Cardiac fibroblast (primary cell): ENCODE measurements at regions not wholly inside any gene's neighbourhood (a gene's known extent, or its start where the extent isn't known, plus 50 kb on each side); places are given as distances from the start of the nearest gene placed in this dataset.

ENCODE experiments used
- DNase-seq, 2 donors: peaks; one replicate each; pipeline versions ENCODE4 v3.0.0 to v3.0.0-alpha.2; 2010; ENCODE audit warnings: low read depth in 2 of 2
- H3K4me3 ChIP-seq, 2 donors: replicated peaks in 1 of 2; 1 replicate in 1 of 2; 2 replicates in 1 of 2; pipeline ENCODE4 v1.5.1; 2011; ENCODE audit warnings: low read depth in 2 of 2, low read length in 2 of 2, mild to moderate bottlenecking in 2 of 2, moderate library complexity in 1 of 2
- CTCF ChIP-seq: IDR thresholded peaks from one replicate; pipeline ENCODE4 v1.5.1; 2011; ENCODE audit warnings: low read depth, mild to moderate bottlenecking, low read length, inconsistent platforms

- no peak for TF ChIP-seq CTCF
- no peak overlapping the region for H3K4me3 ChIP-seq
- no peak for DNase-seq
Measured at GRCh38 chr14:101354726-101355125, 206.6 kb upstream of the DIO3 start.

- TF ChIP-seq CTCF: no peak
- no peak for DNase-seq
- H3K4me3 ChIP-seq: no peak overlapping the region
Measured at GRCh38 chr14:101355284-101355683, 206.0 kb upstream of the DIO3 start.

GRCh38 chr14:101357038-101357437 lies 204.3 kb upstream of the DIO3 start:
- no peak overlapping the region for H3K4me3 ChIP-seq
- DNase-seq: no peak
- TF ChIP-seq CTCF: no peak

- no peak for DNase-seq
- H3K4me3 ChIP-seq: no peak overlapping the region
- TF ChIP-seq CTCF: no peak
Measured at GRCh38 chr14:101357559-101358319, 203.6 kb upstream of the DIO3 start.

GRCh38 chr14:101358320-101359125 lies 202.8 kb upstream of the DIO3 start:
- no peak for DNase-seq
- TF ChIP-seq CTCF: no peak

GRCh38 chr14:101359221-101360053 lies 201.9 kb upstream of the DIO3 start:
- H3K4me3 ChIP-seq: no peak overlapping the region
- no peak for DNase-seq
- no peak for TF ChIP-seq CTCF

More at GRCh38 chr14:101358320-101359125, 202.8 kb upstream of the DIO3 start:
- H3K4me3 ChIP-seq: no peak overlapping the region
